ENCODE measurements at regions not wholly inside any gene's neighbourhood (a gene's known extent, or its start where the extent isn't known, plus 50 kb on each side); places are given as distances from the start of the nearest gene placed in this dataset.
"Not testable (repeated sequence)": the region's sequence is repeated elsewhere in the genome, so short reads cannot be mapped to it uniquely, and the experiment has no call there.

DNA sequence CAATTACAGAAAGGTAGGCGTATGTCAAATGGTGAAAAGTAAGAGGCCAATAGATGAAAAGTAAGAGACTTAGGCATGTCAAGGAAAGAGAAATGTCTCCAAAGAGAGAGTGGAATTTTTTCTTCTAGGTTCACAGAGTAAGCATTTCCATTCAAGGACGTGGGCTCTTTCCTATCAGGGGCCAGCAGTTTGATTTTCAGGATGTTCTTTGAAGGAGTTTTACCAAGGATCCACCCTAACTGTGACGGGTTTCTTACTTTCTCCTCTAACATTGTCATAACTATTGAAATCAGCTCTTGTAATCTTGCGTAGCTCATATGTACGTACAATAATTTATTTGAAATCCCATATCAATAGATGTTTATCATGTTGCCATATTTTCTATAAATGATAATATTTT lies 2112.2 kb upstream of the RAG2 start:
- DNase-seq, result no peak

DNA sequence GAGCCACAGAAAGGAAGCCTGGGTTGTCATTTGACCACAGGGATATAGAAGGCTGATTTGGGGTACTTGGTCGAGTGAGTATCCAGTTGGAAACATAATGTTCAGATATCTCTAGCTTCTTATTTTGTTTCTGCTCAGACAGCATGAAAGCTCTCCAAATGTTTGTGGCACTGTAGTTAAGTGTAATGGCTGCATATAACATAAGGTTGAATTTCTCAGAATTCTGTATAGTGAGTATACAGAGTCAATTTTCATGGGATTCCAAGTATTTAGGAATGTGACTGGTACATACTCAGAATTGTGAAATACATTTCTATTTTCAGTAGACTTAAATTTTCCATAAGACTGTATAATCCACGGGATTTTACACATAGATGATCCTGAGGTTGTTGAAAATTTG lies 2102.1 kb upstream of the RAG2 start:
- no peak for DNase-seq

DNA sequence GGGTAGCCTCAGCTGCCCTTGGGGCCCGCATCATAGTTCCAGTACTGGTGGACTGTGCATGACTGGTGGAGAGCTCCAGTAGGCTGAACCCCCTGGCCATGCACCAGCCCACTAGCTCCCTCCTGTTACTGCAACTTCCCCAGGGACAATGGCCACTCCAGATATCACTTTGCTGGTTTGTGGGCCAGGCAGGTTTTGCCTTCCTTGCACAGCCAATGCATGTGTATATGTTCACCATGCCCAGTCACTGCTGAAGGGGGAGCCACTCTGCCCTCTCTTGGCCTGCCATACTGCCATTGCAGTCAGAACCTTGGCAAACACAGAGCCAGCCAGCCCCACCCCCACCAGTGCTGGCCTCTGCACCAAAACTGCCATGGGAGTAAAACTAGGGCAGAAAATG lies 2095.3 kb upstream of the RAG2 start:
- DNase-seq, result no peak

DNA sequence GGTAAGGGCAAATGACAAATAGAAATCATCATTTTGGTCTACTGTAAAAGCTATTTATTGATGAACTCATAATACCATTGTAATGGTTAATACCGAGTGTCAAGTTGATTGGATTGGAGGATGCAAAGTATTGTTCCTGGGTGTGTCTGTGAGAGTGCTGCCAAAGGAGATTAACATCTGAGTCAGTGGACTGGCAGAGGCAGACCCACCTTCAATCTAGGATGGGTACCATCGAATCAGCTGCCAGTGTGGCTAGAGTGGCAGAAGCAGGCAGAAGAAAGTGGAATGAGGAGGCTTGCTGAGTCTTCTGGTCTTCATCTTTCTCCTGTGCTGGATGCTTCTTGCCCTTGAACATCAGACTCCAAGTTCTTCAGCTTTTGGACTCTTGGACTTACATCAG lies 2092.2 kb upstream of the RAG2 start:
- DNase-seq, result not testable (repeated sequence)

DNA sequence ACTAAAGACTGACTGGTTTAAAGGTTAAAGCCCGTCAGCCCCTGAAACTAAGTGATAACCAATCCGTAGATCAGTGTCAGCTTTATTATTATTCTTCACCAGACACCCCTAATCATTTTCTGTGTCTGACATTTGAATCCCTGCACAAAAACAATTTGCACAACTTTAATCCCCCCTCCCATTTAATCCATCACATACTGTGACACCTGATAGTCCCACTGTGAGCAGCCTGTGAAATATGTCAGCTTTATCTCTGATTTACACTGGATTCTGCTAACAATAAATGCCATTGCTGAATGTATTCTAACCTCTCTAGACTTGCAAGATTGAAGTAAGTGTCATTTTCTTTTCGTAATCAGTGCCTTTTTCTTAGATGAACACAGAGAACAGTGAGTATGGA lies 2089.0 kb upstream of the RAG2 start:
- DNase-seq, result no peak

DNA sequence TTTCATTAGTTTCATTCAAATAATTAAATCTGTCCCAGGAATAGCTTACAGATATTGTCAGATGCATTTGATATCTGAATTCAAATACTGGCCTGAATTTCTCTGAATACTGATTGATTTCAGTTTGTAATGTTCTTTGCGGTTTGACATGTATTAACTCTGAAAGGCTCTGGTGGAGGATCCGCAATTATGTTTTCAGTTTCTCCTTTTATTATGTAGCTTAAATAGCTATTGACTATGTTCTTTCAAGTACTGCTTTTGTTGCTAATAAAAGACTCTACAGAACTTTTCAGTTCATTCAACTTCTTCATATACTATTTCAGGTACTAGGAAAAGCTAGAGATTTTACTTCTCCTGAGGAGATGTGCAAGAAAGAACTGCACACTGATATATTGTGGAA lies 2085.4 kb upstream of the RAG2 start:
- DNase-seq, result no peak

DNA sequence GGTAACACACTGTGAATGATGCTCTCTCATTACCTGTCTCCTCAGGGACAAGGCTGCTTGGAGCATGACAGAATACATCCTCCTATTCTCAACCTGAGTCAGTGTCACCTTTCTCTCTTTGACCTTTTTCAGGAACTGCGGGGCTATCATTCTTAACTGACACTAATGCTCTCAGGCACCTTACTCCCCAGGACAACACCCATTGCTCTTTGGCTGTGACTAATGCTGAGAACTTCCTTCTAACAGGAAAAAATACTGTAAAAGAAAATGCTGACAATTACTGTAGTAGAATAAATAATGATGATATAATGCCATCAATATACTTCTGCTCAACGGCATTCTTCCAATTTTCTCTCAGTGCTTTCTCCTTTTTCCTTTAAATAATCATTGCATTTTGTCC lies 2082.7 kb upstream of the RAG2 start:
- no peak for DNase-seq

DNA sequence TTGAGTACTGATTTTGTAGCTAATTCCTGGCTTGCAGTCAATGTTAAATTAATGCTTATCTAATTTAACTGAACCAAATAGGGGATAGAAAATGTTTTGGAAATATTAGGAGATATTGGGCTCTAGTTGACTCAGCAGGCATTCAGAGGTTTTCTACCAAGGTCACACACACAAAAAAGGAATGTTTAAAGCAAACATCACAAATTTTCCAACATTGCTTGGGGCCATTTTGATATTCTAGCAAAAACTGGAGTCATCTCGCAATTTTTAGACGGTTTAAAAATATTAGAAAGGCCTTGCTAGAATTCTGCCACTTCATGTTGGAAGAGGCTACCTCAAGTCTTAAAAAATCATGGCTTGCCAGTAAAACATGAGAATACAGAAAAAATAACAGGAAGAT lies 2082.1 kb upstream of the RAG2 start:
- no peak for DNase-seq

DNA sequence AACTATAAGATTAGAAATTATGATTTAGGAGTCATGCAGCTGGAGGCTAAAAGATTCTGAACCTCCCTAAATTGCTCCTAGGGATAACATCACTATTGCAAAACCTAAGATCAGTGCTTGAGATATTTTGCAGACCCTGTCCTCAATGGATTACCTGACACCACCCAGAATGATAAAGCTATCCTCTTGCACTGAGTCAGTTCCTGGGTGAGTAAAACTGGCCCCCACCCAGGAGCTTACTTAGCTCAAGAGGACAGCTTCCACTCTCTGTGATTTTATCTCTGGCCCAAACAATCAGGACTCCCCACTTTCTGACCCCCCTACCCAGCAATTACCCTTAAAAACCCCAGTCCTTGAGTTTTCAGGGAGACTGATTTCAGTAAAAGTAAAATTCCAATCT lies 2074.4 kb upstream of the RAG2 start:
- no peak for DNase-seq

DNA sequence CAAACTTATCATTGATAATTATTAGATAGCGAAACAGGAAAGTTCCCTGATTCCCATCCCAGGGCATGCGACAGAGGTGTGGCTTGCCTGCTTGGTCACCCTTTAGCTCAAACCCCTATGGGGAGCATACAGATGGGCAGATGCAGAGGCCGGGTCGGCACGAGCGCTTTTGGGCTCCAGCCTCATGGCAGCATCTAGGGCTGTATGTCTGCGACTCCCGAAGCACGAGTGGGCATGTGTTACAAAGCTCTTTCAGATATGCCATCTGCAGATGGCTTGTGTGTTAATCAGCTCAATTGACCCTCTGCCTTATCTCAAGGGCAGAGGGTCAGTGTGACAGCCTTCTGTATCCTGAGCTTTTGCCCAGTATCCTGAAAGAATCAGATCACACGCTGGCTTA lies 2069.3 kb upstream of the RAG2 start:
- no peak for DNase-seq

DNA sequence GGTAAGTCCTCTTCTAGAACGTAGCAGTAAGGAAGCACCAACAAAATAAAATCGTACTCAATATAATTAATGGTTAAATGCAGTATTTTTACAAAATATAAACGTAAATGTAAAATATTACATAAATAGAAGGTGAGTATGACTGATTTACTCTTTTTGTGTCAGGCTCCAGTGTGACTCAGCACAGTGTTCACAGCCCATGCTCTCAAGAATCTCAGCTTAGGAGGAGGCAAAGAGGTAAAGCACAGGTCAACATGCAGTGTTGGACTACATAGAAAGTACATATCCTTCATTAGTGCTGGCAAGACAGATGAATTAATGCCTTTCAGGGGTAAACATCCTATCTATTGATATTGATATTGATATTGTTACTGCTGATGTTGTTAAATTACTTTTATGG lies 2050.6 kb upstream of the RAG2 start:
- no peak for DNase-seq

DNA sequence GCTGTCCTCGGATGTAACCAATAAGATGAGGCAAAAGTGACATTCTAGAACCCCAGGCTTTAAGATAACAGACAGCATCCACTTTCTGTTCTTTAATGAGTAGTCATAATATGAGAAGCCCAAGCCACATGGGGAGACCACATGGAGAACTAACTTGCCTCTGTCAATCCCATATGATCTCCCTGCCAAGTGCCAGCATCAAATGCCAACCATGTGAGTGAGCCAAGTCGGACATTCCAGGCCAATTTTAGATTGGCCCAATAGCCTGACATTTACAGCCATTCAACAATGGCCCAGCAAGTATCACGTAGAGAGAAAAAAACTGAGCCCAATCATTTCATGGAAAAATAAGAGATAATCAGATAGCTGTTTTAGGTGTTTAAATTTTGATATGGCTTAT lies 2048.3 kb upstream of the RAG2 start:
- DNase-seq, result no peak

DNA sequence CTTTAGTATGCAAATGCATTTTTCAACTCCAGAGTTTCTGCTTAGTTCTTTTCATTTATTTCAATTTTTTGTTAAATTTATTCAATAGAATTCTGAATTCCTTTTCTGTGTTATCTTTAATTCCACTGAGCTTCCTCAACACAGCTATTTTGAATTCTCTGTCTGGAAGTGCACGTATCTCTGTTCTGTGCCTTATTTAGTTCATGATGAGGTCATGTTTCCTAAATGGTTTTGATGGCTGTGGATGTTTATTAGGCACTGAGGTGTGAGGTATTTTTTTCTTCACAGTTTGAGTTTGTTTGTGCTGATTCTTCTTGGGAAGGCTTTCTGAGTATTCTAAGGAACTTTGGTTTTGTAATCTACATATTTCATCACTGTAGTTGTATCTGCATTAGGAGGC lies 2042.8 kb upstream of the RAG2 start:
- no peak for DNase-seq

DNA sequence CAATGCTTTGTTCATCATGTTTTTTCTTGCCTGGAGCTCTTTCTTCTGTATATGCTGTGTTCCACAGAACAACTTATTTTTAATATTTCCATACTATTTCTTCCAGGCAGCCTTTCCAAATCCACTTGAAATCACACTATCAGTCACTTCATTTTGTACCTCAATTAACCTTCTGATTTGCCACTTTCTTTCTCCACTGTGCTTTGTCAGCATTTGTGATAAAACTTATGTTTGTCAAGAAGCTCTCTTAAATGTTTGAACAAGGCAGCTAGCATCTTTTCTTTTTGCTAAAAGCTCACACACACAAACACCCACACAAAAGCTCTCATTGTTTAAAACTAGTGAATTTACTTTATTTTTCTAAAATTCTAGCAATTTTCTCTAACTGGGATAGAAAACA lies 2014.7 kb upstream of the RAG2 start:
- DNase-seq, result no peak

DNA sequence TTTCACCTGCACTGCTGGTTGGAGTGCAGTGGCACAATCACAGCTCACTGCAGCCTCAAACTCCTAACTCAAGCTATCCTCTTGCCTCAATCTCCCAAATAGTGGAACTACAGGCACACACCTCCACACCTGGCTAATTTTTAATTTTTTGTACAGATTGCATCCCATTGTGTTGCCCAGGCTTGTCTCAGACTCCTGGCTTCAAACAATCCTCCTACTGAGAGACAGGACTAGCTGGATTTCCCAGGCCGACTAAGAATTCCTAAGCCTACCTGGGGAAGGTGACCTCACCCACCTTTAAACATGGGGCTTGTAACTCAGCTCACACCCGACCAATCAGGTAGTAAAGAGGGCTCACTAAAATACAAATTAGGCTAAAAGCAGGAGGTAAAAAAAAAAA lies 2003.3 kb upstream of the RAG2 start:
- not testable (repeated sequence) for DNase-seq

DNA sequence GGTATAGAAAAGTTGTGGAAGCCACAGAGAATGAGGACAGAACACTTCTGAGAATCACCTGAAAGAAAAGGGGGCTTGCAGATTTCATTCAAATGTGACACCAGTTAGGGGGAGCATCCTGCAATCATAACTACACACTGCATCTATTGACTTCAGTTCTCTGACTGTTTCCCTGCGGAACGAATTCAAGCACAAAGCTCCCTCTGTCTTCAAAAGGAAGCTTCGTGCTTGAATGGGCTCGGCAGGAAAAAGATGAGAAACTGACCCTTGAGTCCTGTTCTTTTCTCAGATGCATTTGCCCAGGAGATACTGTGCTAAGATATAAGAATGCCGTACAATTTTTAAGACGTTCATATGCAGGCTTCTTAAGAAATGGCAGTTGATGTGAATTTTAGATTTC lies 2000.4 kb upstream of the RAG2 start:
- DNase-seq, result no peak

DNA sequence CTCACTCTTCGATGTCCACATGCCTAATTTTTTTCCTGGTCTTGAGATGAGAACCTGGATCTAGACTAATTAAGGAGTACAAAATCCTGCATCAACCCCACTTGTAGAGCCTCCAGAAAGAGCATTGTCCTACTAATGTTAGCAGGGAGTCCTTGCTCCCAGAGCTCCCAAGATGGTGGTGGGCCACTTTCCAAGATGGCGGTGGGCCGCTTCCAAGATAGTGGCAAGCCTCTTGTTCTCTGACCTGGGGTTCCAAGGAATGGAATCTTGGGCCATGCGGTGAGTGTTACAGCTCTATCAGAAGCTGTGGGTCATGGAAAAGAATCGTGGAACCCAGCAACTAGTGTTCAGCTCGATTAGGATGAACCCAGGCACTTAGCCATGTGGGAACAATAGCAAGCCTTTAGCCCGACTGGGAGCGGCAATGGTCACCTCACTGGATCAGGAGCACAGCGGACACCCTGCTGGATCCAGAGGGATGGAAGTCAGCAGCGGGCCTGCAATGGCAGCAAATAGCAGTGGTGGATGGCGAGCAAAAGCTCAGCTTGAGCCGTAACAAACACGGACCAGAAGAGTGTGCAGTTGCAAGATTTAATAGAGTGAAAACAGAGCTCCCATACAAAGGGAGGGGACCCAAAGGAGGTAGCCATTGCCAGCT lies 1997.5 kb upstream of the RAG2 start:
- not testable (repeated sequence) for DNase-seq

DNA sequence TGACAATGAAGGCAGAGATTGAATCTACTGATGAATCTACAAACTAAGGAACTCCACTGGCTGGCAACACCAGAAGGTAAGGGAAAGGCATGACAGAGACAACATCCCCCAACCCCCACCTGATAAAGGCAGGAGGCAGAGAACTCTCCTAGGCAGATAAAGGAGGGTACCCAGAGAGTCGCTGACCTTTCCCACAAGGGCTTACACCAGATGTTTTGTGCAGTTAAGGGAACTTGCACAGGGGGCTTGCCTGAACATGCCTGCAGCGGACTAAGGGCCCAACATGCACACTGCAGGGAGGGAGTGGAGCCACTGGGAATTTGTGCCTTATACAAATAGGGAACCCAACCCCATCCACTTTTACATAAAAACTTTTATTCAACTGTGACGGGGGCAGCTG lies 1996.9 kb upstream of the RAG2 start:
- no peak for DNase-seq

DNA sequence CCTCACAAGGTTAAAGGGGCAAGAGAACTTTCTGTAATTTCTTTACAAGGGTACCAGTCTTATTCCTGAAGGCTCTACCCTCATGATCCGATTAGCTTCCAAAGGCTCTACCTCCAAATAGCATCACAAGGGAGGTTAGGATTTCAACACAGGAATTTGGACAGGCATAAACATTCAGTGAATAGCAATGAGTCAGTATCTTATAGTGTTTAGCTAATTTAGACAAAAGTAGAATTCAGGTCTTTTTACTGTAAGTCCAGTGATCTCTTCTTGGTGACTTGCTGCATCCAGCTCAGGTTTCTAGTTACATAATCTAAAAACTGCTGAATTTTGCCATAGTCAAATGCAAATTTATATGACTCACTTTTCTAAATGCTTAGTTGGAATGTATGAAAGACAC lies 1995.6 kb upstream of the RAG2 start:
- no peak for DNase-seq

DNA sequence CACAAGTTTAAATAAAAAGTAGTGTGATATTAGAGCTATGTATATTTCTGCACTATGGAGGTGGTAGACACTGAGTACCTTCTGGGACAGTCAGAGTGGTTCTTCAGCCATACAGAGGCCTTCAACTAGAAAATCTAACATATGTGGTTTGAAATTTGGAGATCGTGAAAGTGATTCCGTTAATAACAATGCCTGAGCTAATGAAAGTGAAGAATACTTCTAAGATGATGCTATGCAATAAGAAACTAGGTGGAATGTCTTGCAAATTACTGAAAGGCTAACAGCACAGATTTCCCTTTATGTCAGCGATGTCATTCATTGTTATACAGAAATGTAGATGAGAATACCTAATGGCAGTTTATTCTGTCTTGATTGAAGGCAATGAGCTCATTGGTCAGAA lies 1984.7 kb upstream of the RAG2 start:
- DNase-seq, result no peak

DNA sequence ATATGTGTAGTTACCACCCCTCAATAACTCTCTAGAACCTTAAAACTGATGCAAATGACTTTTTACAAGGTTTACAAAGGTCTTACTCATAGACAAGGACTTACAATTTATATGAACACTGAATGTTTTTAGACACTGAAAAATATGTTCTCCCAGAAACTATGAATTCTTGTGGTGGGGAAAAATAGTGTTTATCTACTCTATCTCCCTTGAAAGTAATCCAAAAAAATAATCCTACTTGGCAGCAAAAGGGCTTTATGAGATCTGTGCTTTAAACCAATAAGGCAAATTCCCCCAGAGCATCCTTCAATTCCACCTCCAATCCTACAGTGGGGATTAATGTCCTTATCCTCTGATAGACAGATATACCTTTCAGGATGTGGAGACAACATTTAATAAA lies 1984.1 kb upstream of the RAG2 start:
- no peak for DNase-seq

DNA sequence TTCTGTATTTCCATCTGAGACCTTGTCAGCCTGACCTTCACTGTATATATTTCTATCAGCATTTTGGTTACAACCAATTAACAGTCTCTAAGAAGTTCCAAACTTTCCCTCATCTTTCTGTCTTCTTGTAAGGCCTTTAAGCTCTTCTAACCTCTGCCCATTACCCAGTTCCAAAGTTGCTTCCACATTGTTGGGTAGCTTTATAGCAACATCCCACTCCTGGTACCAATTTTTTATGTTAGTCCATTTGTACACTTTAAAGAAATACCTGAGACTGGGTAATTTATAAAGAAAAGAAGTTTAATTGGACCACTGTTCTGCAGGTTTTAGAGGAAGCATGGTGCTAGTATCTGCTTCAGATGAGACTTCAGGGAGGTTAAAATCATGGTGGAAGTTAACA lies 1979.7 kb upstream of the RAG2 start:
- no peak for DNase-seq

DNA sequence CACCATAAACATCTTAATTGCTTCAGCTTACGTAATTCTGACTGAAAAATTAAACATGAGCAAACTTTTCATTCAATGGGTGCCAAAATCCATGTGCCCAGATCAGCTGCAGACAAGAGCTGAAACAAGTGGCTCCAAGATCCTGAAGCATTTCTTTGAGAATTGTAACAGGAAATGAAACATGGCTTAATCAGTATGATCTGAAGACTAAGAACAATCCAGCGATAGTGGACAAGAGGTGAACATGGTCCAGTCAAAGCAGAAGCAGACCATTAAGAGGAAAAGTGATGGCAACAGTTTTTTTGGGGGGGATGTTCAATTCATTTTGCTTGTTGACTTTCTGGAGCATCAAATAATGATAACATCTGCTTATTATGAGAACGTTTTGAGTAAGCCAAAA lies 1964.5 kb upstream of the RAG2 start:
- DNase-seq, result no peak

DNA sequence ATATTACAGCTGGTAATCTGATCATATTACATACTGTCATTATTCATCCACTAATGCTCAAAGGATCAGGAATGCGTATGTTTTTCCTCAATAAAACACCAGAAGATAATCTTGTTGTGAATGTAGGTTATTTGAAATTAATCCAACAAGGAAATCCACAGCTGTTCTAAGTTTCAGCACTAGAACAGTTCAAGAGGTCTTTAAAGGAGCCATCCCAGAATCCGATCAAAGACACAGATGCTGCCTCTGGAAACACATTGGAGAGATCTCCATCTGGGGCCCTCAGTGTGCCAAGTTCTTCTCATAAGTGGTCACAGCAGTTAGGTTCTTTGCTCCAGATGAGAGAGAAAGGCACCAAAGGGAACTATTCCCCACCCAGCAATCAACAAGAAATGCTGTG lies 1955.1 kb upstream of the RAG2 start:
- DNase-seq, result no peak

DNA sequence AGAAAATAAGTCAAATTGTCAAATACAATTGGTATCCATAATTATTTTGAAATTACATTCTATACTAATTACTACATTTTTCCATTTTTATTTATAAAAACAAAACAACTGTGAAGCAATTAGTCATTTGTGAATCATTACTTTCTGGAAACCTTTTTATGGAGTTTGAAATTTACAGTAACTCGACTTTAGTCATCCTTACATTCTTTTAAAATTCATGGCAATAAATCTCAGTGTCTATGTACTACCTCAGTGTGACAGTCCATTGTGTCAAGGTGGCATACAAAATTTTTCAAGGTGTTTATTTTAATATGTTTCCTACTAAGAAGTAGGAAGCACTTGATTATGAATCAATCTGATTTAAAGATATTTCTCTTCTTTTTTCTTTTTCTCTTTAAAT lies 1949.4 kb upstream of the RAG2 start:
- no peak for DNase-seq

DNA sequence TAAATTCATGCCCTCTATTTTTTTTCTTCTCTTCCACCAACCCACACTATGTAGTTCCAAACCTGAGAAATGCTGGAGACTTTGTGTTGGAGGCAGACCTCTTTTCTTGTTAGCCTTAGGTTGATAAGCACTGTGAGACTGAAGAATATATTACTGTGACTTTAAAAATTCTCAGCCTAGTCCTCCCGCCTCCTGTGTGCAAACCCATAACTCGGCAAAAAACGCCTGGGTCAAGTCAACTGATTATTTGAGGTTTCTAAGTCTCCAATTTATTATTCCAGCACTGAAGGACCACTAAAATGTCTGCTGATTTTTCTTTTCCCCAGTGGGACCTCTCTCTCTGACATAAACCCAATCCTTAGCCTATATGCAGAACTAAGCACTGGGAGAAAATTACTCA lies 1946.0 kb upstream of the RAG2 start:
- DNase-seq, result no peak

All from inflammatory macrophage treated with lipopolysaccharide for 1 hour (primary cell).